Gastroesophageal sphincter (tissue), 4 donors: ENCODE measurements at regions not wholly inside any gene's neighbourhood (a gene's known extent, or its start where the extent isn't known, plus 50 kb on each side); places are given as distances from the start of the nearest gene placed in this dataset.

Experiments used
- ATAC-seq: fragments of 150-250 bp; one replicate; pipeline ENCODE4 v1.9.1; 2016; ENCODE audit warnings: mild to moderate bottlenecking, moderate library complexity
- H3K27ac ChIP-seq, 4 donors: fragments of 200-600 bp; sonication (generic) in 3 of 4; 1 replicate in 3 of 4; 2 replicates in 1 of 4; pipeline ENCODE4 v1.5.1; 2016 to 2019
- H3K27me3 ChIP-seq: fragments of 200-600 bp; sonication (generic); one replicate; pipeline ENCODE4 v1.5.1; 2019
- H3K36me3 ChIP-seq, 2 donors: fragments of 200-600 bp; sonication (generic); one replicate each; pipeline ENCODE4 v1.5.1; 2019; ENCODE audit warnings: control low read depth in 1 of 2
- H3K4me1 ChIP-seq, 3 donors: fragments of 200-600 bp; sonication (generic); 1 replicate in 2 of 3; 2 replicates in 1 of 3; pipeline ENCODE4 v1.5.1; 2016 to 2019; ENCODE audit warnings: control low read depth in 2 of 3
- H3K4me3 ChIP-seq, 2 donors: fragments of 200-600 bp; sonication (generic); one replicate each; pipeline ENCODE4 v1.5.1; 2019; ENCODE audit warnings: mild to moderate bottlenecking in 1 of 2, moderate library complexity in 1 of 2
- H3K9me3 ChIP-seq, 3 donors: fragments of 200-600 bp; sonication (generic); one replicate each; pipeline ENCODE4 v1.5.1; 2017 to 2019; ENCODE audit warnings: control low read depth in 2 of 3
- EP300 ChIP-seq: sonication (generic); formaldehyde crosslinking; IDR thresholded peaks from one replicate; pipeline ENCODE4 v1.6.1; 2017; ENCODE audit warnings: antibody characterized with exemption, mild to moderate bottlenecking
- POLR2A ChIP-seq, 2 donors: fragments of 450-650 bp; IDR thresholded peaks; one replicate each; pipeline ENCODE4 v1.6.1; 2017; ENCODE audit warnings: antibody characterized with exemption in 2 of 2, mild to moderate bottlenecking in 2 of 2, moderate library complexity in 1 of 2
- POLR2AphosphoS5 ChIP-seq: sonication (generic); formaldehyde crosslinking; IDR thresholded peaks from one replicate; pipeline ENCODE4 v1.6.1; 2017; ENCODE audit warnings: antibody characterized with exemption
- WGBS, 2 donors: methylation state at CpG; one replicate each; pipeline ENCODE4 v1.1.5; 2018; ENCODE audit warnings: low coverage in 1 of 2; 5-methylcytosine and 5-hydroxymethylcytosine counted together
- TF ChIP-seq, protein P1 (sequence below), 4 experiments: fragments of 200-600 bp in 2 of 4; fragments of 450-650 bp in 2 of 4; sonication (generic) in 1 of 4; IDR thresholded peaks; one replicate each; pipeline ENCODE4 v1.5.1; 2017 to 2019; ENCODE audit warnings: antibody characterized with exemption in 4 of 4, mild to moderate bottlenecking in 2 of 4, moderate library complexity in 2 of 4

DNA sequence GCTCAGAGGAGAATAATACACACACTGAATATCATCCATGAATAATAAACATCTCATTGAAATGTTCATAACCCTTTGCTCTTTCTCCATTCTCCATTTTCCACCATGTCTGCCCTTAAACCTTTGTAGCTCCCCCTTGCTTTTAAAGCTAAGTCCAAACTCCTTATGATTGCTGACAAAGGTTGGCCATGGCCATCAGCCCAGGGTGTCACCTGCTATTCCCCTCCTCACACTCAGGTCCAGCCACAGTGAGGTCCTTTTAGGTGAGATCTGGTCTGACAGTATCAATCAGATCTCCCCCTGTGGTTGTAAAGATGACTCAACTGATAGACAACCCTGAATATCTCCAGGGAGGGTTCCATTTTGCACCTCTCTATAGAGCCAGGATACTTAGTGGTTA, 181.5 kb upstream of the PDE1C start:
- TF ChIP-seq POLR2A (IDR thresholded peaks at IDR 0.05) (no peak), EP300 (no peak), POLR2AphosphoS5 (no peak)
- TF ChIP-seq, protein P1, sequence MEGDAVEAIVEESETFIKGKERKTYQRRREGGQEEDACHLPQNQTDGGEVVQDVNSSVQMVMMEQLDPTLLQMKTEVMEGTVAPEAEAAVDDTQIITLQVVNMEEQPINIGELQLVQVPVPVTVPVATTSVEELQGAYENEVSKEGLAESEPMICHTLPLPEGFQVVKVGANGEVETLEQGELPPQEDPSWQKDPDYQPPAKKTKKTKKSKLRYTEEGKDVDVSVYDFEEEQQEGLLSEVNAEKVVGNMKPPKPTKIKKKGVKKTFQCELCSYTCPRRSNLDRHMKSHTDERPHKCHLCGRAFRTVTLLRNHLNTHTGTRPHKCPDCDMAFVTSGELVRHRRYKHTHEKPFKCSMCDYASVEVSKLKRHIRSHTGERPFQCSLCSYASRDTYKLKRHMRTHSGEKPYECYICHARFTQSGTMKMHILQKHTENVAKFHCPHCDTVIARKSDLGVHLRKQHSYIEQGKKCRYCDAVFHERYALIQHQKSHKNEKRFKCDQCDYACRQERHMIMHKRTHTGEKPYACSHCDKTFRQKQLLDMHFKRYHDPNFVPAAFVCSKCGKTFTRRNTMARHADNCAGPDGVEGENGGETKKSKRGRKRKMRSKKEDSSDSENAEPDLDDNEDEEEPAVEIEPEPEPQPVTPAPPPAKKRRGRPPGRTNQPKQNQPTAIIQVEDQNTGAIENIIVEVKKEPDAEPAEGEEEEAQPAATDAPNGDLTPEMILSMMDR (IDR thresholded peaks at IDR 0.05), result no peak
- H3K9me3 ChIP-seq, result no peaks in the 10 kb centered on the region
- no peaks in the 10 kb centered on the region for H3K4me1 ChIP-seq
- peaks cover 18% of the 10 kb centered on the region for H3K27me3 ChIP-seq
- no peak for ATAC-seq
- no peak overlapping the region for H3K4me3 ChIP-seq
- H3K27ac ChIP-seq, result no peak overlapping the region
- no peaks in the 10 kb centered on the region for H3K36me3 ChIP-seq

DNA sequence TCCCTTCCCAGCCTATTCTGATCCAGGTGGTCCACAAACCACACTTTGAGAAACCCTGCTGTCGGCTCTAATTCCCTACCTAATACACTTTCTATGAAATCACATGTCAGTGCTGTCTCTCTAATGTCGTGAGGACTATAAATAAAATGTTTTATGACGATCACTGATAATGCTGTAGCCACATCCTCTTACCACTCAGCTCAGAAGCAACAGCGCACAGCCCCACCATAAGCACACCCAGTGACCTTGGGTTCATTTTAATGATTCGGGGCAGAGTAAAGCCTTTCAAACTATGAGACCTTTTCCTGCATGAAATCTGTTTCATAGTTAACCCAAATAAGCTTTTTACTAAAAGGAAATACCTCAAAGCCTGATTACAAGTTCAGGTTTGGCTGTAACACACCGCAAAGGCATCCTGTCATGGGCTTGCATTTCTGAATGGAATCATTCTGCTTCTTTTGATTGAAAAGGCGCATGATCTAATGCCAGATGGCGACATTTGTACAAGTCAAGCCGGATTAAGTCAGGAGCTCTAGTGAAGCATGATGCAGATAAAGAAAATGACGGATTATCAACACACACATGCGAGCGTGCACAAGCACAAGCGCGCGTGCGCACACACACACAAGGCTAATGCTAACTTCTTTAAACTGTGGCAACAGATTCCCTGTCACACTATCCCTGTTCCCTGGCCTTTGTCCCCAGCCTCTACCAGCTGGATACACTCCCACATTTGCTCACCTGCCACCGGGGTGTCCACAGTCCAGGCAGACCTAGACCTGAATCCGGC, 180.5 kb upstream of the PDE1C start:
- TF ChIP-seq EP300 (no peak), POLR2AphosphoS5 (no peak), POLR2A (IDR thresholded peaks at IDR 0.05) (no peak)
- TF ChIP-seq, protein P1 (IDR thresholded peaks at IDR 0.05), result no peak
- no peak overlapping the region for H3K4me3 ChIP-seq
- 26 to 79% methylated on average over 9 to 12 of the region's 18 CpGs for WGBS, 2 donors
- no peak overlapping the region for H3K27ac ChIP-seq
- no peaks in the 10 kb centered on the region for H3K9me3 ChIP-seq
- ATAC-seq, result no peak
- H3K27me3 ChIP-seq, result peaks cover 18% of the 10 kb centered on the region
- H3K4me1 ChIP-seq, result no peaks in the 10 kb centered on the region
- H3K36me3 ChIP-seq, result no peaks in the 10 kb centered on the region

DNA sequence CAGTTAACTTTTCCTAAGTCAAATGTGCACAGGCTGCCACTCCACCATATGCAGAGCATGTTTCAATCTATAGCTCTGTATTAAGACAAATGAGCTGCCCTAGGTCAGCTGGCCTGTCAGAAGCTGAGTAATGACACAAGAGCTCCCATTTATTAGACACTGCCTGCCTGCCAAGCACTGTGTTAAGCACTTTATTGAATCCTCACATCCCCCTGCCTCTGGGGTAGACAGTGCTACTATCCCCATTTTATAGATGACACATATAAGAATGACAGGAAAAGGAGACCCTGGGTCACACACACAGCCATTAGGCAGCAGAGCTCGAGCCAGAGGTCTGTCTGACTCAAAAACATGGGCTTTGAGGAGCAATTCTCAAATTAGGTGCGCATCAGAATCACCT, 179.8 kb upstream of the PDE1C start:
- H3K4me1 ChIP-seq, result no peaks in the 10 kb centered on the region
- H3K4me3 ChIP-seq, result no peak overlapping the region
- ATAC-seq, result no peak
- WGBS, 2 donors, result 63 to 67% methylated on average over 1 of the region's 2 CpGs
- TF ChIP-seq, protein P1 (IDR thresholded peaks at IDR 0.05), result no peak
- TF ChIP-seq EP300 (no peak), POLR2A (IDR thresholded peaks at IDR 0.05) (no peak), POLR2AphosphoS5 (no peak)
- H3K9me3 ChIP-seq, result no peaks in the 10 kb centered on the region
- peaks cover 18% of the 10 kb centered on the region for H3K27me3 ChIP-seq
- H3K27ac ChIP-seq, result no peak overlapping the region
- no peaks in the 10 kb centered on the region for H3K36me3 ChIP-seq

DNA sequence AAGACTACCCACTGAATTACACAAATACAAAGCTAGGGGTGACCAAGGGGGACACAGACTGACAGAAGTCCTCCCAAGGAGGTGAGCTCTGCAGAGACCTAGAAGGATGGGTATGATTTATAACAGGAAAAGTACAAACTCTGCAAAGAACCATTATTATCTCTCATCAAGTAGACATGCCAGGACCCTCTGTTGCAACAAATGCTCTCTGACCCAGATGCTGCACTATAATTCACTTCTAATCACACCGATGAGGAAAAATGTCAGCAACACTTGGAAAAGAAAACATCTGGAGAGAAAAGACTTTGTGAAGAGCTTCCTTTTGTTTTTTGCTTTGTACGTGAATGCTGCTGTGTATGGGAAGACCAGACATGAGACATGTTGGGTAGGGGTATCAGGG, 178.3 kb upstream of the PDE1C start:
- Histone ChIP-seq H3K4me1 (no peaks in the 10 kb centered on the region), H3K36me3 (no peaks in the 10 kb centered on the region), H3K4me3 (no peak overlapping the region), H3K27ac (no peak overlapping the region), H3K9me3 (no peaks in the 10 kb centered on the region), H3K27me3 (peaks cover 18% of the 10 kb centered on the region)
- 18 to 22% methylated on average over 2 of the region's 2 CpGs for WGBS, 2 donors
- no peak for TF ChIP-seq EP300
- TF ChIP-seq POLR2A (IDR thresholded peaks at IDR 0.05), result no peak
- TF ChIP-seq, protein P1 (IDR thresholded peaks at IDR 0.05), result no peak
- TF ChIP-seq POLR2AphosphoS5, result no peak
- no peak for ATAC-seq

DNA sequence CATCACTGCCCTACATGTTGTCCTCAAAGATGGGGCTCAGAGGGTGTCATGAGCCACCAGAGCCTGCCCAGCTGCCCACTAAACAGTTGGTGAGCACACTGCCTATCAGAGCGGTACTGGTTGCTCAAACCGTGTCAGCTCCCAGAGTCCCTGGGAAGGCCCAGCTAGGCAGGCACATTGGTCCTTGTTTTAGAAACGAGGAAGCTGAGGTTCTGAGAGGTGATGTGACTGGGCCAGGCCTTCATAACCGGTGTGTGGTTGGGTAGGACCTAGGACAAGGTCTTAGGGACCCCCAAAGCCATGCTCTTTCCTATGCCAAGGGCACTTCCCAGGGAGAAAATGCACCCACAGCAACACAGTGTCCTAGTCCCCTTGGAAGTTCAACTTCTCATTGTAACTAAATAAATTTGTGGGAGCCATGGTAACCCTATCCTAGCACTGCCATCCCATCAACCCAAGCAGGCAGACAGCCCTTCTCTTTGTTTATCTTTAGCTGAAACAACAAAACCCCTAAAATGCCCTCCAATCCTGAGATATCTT, 174.7 kb upstream of the PDE1C start:
- no peaks in the 10 kb centered on the region for H3K9me3 ChIP-seq
- H3K36me3 ChIP-seq, result no peaks in the 10 kb centered on the region
- peaks cover 9% of the 10 kb centered on the region for H3K27me3 ChIP-seq
- H3K4me3 ChIP-seq, result no peak overlapping the region
- WGBS, 2 donors, result 60% methylated on average over 1 of the region's 4 CpGs; no CpG with 5 or more reads in 1 of the 2 donors
- ATAC-seq, result no peak
- TF ChIP-seq POLR2AphosphoS5 (no peak), POLR2A (IDR thresholded peaks at IDR 0.05) (no peak), EP300 (no peak)
- TF ChIP-seq, protein P1 (IDR thresholded peaks at IDR 0.05), result no peak
- no peak overlapping the region for H3K27ac ChIP-seq
- H3K4me1 ChIP-seq, result no peaks in the 10 kb centered on the region
